GM18517 (cell line): ENCODE measurements at regions not wholly inside any gene's neighbourhood (a gene's known extent, or its start where the extent isn't known, plus 50 kb on each side); places are given as distances from the start of the nearest gene placed in this dataset.

Source experiments
- ATAC-seq: cut with Tn5 transposase; IDR thresholded peaks from one replicate; pipeline ENCODE4 v1.9.1; 2021; ENCODE audit warnings: mild to moderate bottlenecking, moderate library complexity; ENCODE audit not compliant: unreplicated experiment

DNA sequence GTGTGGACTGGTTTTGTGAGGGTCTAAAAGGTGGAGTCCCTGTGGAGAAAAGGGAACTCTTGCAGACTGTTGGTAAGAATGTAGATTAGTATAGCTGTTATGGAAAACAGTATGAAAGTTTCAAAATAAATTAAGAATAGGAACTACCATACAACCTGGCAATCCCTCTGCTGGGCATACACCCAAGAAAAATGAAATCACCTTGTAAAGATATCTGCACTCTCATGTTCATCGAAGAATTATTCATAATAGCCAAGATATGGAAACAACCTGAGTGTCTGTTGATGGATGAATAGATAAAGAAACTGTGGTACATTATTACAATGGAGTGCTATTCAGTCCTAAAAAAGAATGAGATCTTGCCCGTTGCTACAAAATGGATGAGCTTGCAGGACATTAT lies 109.6 kb downstream of the TBX19 start:
- ATAC-seq, result no peak

DNA sequence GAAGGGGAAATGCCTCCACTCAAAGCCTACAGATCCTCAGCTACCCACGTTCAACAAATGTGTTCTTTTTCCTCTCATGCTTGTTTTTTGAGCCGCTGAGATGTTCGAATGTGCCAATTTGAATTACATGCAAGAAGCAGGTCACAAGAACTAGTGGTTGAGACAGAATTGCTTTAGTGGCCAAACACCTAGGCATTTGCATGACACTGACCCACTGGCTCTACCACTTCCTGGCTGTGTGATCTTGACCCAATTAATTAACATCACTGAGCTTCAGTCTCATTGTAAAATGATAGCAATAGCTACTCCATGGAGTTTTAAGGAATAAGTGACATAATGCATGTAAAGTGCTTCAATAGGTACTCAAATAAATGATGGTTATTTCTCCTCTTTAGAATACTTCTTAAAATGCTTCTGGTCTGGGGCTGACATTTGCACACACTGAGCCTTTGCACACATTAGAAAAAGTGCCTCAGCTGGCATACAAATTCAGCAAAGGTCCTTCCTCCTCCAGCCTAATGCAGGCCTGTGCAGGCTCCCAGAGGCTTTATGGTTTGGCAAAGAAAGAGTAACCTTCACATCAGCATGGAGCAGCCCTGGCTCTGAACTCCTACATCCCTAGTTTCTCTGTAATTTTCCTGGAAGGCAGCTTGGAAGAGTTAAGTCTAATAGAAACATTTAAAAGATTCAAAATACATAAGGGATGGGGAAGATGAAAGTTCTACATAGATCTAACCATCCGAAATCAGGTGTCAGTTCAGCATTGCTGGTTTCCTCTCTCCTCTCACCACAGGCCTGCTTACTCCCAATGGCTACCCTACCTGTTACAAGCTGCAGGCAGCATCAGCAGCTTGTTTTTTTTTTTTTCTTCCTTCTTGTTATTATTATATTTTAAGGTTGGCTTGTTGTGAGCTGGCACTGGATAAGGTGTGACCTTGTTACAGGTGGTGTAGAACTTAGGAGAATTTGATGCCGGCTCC lies 107.4 kb downstream of the TBX19 start:
- no peak for ATAC-seq

DNA sequence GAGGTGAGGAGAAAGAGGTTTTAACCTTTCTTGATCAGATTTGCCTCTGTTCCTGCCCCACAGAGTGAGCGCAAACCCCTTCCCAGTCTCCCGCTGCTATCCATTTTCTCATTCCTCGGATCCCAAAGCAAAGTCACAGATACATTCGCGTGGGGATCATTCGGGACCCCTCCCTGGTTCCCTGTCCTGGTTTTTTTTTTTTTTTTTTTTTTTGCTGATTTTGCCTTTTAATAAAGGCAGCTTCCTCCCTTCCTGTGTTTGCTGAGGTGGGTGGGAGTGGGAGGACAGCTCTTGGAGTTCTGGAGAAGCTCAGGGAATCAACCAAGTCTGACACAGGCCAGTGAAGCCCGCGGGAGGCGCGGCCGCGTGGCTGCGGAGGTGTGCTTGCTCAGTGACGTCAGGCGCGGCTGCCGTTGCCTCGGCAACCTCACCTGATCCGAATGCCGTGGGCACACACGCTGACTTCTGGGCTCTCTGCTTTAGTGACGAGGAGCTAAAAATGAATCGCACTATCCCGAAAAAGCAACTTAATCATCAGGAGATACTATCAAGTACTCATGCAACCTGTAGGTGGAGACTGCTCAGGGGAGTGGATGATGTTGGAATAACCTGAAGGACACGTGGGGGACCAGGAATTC lies 106.4 kb downstream of the TBX19 start:
- ATAC-seq, result no peak

DNA sequence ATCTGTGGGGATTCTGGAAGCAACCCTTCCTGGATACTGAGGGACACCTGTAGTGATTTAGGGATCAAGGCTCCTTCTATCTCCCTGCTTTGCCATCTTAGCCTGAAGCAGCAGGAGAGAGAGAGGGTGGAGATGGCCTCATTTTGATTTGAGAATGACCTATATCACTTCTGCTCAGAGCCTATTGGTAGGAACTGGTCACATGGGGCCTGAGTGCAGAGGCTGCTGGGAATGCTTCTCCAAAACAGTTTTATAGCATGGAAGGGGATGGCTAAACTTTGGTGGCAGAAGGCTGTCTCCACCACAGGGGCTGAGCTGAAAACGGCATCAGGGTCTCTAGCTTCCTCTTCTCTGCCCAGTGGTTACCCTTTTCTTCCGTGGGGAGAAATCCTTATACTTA lies 105.8 kb downstream of the TBX19 start:
- no peak for ATAC-seq

DNA sequence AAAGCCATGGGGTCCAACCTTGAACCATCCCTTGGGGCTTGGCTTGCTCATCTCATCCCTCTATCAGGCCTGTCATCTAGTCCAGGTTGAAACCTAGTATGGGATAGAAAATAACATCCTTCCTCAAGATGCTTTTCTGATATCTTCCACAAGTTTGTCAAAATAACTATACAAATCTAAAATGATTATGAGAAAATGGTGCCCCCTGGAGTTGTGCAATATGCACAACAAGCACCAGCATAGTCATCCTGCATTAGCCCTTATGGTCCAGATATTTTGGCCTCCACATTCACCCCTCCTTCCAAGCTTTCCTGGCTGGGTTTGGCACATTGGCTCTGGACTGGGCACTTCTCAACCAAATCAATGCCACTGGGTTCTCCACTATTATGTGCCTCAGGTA lies 101.2 kb downstream of the TBX19 start:
- no peak for ATAC-seq

DNA sequence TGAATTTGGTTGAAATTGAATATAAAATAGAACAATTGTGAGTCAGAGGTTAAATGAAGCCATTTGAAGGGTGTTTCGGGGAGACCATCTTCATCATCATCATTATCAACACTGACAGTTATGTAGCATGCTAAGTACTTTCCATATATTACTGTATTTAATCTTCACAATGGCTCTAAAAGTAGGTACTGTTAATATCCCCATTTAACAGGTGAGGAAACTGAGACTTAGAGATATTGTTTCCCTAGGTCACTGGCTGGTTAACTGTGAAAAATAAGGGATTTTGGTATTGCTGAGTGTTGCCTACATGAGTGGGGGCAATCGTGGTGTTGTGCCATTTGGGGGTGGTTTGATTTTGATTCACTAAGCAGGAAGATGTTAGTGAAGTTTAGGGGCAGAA lies 100.3 kb downstream of the TBX19 start:
- ATAC-seq, result no peak

DNA sequence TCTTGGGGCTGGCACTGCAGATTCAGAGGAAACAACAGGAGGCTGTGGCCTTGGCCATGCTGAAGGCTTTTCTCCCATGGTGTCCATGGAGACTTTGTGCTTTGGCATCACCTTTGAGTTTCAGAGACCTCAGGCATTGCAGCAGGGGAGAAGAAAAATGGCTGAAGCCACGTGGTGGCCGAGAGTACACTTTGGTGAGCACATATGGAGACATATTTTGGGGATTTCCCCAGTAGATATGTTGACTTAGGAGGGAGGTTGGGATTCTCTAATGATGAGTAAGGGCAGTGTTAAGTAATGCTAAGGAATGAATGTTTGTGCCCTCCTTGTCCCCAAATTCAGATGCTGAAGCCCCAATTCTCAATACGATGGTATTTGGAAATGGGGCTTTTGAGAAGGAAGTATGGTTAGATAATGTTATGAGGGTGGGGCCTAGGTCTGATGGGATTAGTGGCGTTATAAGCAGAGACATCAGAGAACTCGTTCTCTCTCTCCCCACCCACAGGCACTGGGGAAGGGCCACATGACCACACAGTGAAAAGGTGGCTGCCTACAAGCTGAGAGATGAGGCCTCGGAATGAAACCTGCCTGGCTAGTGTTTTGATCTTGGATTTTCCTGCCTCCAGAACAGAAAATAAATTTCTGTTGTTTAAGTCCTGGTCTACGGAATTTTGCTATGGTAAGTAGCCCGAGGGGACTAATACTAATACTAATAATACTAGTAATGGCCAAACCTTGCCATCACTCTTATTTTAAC lies 98.6 kb downstream of the TBX19 start:
- ATAC-seq, result no peak

DNA sequence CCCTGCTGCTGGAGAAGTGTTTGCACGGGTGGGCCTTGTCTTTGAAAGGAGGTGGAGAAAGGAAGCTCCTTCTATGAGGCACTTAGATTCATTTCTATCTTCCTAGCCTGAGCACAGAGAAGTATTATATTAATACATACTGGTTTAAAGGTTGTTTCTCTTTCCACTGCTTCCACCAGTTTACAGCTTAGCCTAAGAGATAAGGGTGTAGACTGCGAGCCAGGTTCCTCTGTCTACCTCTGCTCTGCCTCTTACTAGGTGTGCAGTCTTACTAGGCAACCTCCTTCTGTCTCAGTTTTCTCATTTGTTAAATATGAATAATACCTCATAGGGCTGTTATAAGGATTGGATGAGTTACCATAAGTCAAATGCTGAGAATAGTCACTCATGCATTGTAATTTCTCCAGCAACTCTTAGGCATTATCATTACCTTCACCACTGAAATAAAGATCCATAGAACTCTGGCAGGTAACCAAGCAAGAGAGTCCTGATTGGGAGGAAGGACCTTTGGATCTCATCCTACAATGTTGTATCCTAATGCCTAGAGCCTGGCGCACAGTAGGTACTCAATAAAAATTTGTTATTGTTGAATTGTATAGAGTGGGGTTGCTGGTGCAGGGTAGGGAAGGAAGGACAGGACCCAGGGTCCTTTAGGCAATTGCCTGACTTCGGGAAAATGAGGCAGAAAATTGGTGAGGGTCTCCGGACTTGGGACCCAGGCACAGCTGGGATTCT lies 95.1 kb downstream of the TBX19 start:
- ATAC-seq, result no peak

DNA sequence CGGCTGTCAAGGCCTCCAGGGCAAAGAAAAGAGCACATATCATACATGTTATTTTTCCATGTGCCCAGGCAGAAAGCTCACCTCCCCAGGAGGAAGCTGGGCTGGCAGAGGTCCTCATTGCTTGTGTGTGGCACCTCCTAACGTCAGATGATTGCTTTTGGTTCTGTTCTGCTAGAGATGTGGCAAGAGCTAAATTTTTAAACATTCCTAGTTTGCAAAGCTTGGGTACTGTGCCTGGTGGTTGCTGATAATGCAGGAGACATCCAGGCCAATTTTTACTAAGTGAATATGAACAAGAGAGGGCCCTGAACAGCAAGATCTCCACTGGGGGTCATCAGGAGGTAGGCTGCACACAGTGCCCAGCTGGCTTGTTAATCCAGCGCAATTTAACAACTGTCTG lies 93.9 kb downstream of the TBX19 start:
- ATAC-seq, result no peak

DNA sequence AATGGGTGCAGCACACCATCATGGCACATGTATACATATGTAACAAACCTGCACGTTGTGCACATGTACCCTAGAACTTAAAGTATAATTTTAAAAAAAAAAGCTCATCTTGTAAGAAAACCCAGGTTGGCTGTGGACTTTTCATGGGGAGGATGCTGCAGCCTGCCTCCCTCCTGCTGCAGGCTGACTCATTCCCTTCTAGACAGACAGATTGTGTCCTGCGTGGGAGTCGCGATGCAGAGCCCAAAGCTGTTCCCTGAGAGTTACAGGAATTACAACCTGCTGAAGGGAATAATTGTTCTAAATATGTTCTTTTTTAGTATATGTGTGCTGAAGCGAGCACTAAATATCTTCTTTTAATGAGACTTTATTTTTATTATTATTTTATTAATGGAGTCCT lies 93.2 kb downstream of the TBX19 start:
- ATAC-seq, result no peak

DNA sequence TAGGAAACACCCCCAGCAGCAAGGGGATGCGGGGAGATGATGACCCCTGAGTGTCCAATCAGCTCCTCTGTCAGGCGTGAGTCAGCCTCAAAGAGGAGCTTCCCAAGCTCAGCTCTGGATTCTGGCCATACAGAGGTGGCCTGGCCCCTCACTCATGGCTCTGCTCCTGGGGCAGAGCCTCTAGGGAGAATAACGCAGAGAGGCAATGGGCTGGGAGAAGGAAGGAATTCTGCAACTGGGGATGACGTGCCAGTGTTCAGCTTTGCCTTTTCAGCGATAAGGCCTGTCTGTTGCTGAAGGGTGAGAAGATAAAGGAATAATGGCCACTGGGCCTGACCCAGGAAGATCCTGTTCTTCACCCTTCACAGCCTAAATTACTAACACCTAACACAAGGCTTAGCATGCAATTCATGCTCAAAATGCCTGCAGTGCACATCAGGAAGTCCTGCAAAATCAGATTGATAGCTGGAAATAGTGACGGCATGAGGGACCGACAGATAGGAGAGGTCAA lies 92.2 kb downstream of the TBX19 start:
- no peak for ATAC-seq

DNA sequence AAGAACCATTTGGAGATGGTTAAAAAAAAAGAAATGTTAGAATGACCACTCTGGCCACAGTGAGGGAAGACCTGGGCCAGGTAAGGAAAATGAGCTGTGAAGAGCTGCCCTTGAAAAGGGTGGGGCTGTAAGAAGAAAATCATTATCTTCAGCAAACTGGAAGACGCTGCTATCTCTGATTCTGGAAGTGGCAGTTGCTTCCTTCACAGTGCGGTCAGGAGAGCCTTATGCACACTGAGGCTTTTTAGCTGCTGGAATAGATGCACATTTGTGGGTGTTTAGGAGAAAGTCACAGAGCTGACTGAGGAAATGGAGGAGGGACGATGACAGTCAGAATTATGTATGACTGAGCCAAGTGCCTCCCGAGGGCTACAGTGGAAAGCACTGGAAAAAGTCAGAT lies 91.6 kb downstream of the TBX19 start:
- no peak for ATAC-seq

DNA sequence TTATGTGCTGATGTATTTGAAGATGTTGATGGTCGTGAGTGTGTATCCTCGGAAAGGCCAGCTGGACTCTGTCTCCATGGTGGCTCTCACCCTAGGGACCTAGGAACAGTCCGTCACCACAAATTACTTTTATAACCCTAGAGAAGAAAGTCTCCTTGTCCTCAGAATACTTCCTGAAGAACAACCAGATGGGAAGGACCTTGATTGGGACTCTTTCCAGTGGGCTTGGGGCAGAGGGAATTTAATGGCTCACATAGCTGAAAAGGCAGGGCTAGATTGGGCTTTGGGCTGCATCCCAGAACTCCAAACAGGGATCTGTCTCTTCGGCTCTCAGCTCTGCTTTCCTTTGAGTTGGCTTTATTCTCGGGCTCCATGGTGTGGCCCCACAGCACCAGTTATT lies 90.8 kb downstream of the TBX19 start:
- no peak for ATAC-seq

DNA sequence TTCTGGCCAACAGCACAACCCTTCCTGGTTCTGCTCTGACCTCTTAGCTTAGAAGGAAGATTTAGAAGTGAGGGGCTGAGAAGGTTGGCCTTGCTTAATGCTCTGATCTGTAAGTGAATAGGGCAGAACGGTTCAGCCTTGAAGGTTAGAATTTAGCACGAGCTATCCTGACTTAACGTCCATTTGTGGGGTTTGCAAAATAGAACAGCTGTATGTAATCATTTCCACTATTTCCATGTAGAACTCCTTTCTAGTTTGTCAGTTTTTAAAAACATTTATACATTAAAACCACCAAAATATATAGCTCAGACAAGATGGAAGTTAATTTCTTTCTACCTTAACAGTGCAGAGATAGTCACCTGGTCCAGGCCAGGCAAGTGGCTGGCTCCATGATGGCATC lies 89.9 kb downstream of the TBX19 start:
- ATAC-seq, result no peak

DNA sequence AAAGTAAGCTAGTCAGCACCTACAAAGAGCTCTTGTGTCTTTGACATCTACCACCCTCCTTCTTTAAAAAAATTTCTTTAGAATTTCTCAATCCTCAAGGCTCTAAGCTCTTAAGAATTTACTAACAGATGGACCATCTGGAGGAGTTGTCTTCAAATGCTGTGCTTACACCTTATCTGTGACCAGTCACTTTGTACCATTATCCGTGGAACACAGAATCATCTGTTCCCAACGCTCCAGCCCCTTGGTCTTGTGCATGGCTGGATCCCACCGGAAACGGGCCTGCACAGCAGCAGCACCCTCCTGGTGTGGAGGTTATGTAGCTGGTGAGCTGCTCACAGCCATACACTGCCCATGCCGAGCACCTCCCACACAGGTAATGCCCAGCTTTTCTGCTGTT lies 89.0 kb downstream of the TBX19 start:
- ATAC-seq, result no peak

DNA sequence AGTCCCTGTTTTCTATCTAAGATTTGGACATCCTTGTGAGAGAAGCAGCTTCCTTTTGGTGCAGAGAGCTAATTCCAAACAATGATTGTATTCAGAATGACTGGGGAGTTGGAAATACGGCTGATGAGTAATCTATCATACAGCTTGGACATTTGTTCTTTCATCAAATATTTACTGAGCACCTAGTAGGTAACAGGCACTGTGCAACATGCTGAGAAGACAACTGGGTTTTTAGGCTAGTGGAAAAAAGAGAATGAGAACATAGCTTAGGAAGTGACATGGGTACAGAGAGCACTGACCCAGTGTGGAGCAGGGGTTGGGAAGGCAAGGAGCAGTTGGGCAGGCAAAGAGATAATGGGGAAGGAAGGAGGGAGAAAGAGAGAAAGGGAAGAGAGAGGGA lies 87.5 kb downstream of the TBX19 start:
- no peak for ATAC-seq

DNA sequence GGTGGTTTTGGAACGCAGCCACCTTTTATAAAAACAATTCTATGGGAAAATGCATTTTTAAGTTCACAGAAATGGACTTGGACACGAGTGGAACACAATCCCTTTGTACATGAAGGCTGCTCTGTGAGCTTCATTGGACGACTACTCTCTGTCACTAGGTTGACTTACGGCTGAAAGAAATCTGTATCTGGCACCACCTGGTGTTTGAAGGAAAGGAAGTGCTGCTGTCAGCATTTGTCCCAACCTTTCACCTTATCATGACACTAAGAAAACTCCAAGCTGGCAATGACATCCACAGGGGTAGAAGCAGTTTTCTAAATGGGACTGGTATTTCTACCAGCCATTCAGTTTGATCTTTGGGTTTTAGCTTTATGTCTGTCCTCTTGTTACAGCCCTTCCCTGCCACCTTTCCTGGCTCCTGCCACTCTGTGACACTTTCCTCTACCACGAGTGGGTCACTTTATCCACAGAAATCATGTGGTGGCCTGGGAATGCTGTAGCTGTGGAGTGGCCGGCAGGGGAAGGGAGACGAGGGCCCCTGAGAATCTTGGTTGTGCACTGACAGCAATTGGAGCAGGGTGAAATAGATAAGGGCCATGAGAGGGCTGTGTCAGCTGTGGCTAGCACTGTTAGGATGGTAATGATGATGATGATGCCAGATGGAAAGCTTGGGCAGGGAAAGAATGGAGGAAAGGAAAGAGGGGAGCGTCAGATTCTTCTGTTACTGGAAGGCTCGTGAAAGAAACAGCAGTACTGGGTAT lies 85.2 kb downstream of the TBX19 start:
- ATAC-seq, result no peak
